ENCODE measurements at regions not wholly inside any gene's neighbourhood (a gene's known extent, or its start where the extent isn't known, plus 50 kb on each side); places are given as distances from the start of the nearest gene placed in this dataset.

DNA sequence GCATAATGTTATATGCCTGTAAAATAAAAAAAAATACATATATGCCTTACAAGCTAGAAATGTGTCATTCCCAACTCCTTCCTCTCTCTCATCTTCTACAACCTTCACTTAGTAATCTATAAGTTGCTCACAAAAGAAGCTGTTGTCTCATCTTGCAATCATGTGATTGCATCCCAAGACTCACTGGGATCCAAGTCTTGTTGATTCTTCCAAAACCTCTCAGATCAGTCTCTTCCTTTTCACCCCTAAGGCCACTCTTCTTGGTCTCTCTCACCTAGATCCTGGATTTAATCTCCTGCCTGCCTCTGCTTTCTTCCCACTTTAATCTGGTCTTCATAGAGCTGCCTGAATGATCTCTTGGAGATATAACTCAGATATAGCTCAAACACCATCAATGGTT lies 261.1 kb upstream of the NR4A3 start:
- TF ChIP-seq, protein P1, sequence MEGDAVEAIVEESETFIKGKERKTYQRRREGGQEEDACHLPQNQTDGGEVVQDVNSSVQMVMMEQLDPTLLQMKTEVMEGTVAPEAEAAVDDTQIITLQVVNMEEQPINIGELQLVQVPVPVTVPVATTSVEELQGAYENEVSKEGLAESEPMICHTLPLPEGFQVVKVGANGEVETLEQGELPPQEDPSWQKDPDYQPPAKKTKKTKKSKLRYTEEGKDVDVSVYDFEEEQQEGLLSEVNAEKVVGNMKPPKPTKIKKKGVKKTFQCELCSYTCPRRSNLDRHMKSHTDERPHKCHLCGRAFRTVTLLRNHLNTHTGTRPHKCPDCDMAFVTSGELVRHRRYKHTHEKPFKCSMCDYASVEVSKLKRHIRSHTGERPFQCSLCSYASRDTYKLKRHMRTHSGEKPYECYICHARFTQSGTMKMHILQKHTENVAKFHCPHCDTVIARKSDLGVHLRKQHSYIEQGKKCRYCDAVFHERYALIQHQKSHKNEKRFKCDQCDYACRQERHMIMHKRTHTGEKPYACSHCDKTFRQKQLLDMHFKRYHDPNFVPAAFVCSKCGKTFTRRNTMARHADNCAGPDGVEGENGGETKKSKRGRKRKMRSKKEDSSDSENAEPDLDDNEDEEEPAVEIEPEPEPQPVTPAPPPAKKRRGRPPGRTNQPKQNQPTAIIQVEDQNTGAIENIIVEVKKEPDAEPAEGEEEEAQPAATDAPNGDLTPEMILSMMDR (IDR thresholded peaks at IDR 0.05; ENCODE audit: insufficient read depth, low read length), result no peak
- TF ChIP-seq SPI1 (IDR thresholded peaks at IDR 0.05; ENCODE audit: borderline replicate concordance, low read depth) (no peak), REST (IDR thresholded peaks at IDR 0.05; ENCODE audit: insufficient replicate concordance, low read depth) (no peak)

Data from HL-60 (cell line).